OCI-LY1 (cell line): ENCODE measurements at regions not wholly inside any gene's neighbourhood (a gene's known extent, or its start where the extent isn't known, plus 50 kb on each side); places are given as distances from the start of the nearest gene placed in this dataset.

Experiments used
- CTCF ChIP-seq: fragments of 200-600 bp; sonication (generic), shearing (Covaris generic); IDR thresholded peaks from 2 replicates; pipeline ENCODE4 v1.5.1; 2017; ENCODE audit warnings: mild to moderate bottlenecking, antibody characterized with exemption, low read length, moderate library complexity, mixed read lengths
- EZH2 ChIP-seq: fragments of 200-600 bp; sonication (generic), shearing (Covaris generic); IDR thresholded peaks from 2 replicates; pipeline ENCODE4 v1.8.0; 2017; ENCODE audit warnings: borderline replicate concordance, mixed run types, mild to moderate bottlenecking, antibody characterized with exemption, low read length, moderate library complexity, mixed read lengths

- TF ChIP-seq EZH2: no peak
- TF ChIP-seq CTCF: no peak
These were observed 97.2 kb downstream of the DACT2 start for GRCh38 chr6:168222115-168223043.
